Smooth muscle cell (in vitro differentiated cells): ENCODE measurements at regions not wholly inside any gene's neighbourhood (a gene's known extent, or its start where the extent isn't known, plus 50 kb on each side); places are given as distances from the start of the nearest gene placed in this dataset.

Experiments
- DNase-seq: peaks from one replicate; lab custom pipeline; 2025; ENCODE audit not compliant: unreplicated experiment; lab: John Stamatoyannopoulos, UW
- H2AFZ ChIP-seq: fragments of 200-600 bp; sonication (generic); 2 replicates; pipeline ENCODE4 v1.6.0; 2016; ENCODE audit warnings: antibody characterized with exemption, low read depth, mild to moderate bottlenecking
- H3F3A ChIP-seq: fragments of 200-600 bp; sonication (generic); 2 replicates; pipeline ENCODE4 v1.6.0; 2017; ENCODE audit warnings: antibody characterized with exemption, low read depth
- H3K27ac ChIP-seq: fragments of 200-600 bp; sonication (generic); 2 replicates; pipeline ENCODE4 v1.5.1; 2016; ENCODE audit warnings: low read depth, mild to moderate bottlenecking
- H3K27me3 ChIP-seq: fragments of 200-600 bp; sonication (generic); 2 replicates; pipeline ENCODE4 v1.6.1; 2016; ENCODE audit warnings: low read depth, mild to moderate bottlenecking
- H3K36me3 ChIP-seq: fragments of 200-600 bp; sonication (generic); 2 replicates; pipeline ENCODE4 v1.5.1; 2016; ENCODE audit warnings: low read depth
- H3K4me1 ChIP-seq: fragments of 200-600 bp; sonication (generic); 2 replicates; pipeline ENCODE4 v1.5.1; 2016; ENCODE audit warnings: low read depth
- H3K4me2 ChIP-seq: fragments of 200-600 bp; sonication (generic); 2 replicates; pipeline ENCODE4 v1.6.0; 2016; ENCODE audit warnings: mild to moderate bottlenecking
- H3K4me3 ChIP-seq: fragments of 200-600 bp; sonication (generic); 2 replicates; pipeline ENCODE4 v1.5.1; 2016; ENCODE audit warnings: mild to moderate bottlenecking
- H3K79me2 ChIP-seq: fragments of 200-600 bp; sonication (generic); 2 replicates; pipeline ENCODE4 v1.6.0; 2016; ENCODE audit warnings: low read depth, mild to moderate bottlenecking
- H3K9ac ChIP-seq: fragments of 200-600 bp; sonication (generic); 2 replicates; pipeline ENCODE4 v1.6.0; 2016; ENCODE audit warnings: low read depth
- H3K9me3 ChIP-seq: fragments of 200-600 bp; sonication (generic); replicated peaks from 2 replicates; pipeline ENCODE4 v1.5.1; 2016; ENCODE audit warnings: low read depth
- H4K20me1 ChIP-seq: fragments of 200-600 bp; sonication (generic); 2 replicates; pipeline ENCODE4 v1.6.0; 2016; ENCODE audit warnings: low read depth
- WGBS: methylation state at CpG from one replicate; pipeline ENCODE4 v1.1.7; 2016; ENCODE audit warnings: low lambda C conversion rate; 5-methylcytosine and 5-hydroxymethylcytosine counted together
- TF ChIP-seq, protein P1 (sequence below): fragments of 200-600 bp; sonication (generic); IDR thresholded peaks from 2 replicates; pipeline ENCODE4 v1.5.1; 2017; ENCODE audit warnings: borderline replicate concordance, mild to moderate bottlenecking, antibody characterized with exemption; ENCODE audit not compliant: insufficient read depth, poor library complexity, severe bottlenecking

GRCh38 chr5:57698802-57699201, 216.2 kb upstream of the ACTBL2 start:
- Histone ChIP-seq H3K4me2 (no peak overlapping the region), H2AFZ (no peak overlapping the region), H3K4me1 (peaks cover 8% of the 10 kb centered on the region), H3K27me3 (no peaks in the 10 kb centered on the region), H3K36me3 (no peaks in the 10 kb centered on the region), H3K79me2 (no peaks in the 10 kb centered on the region), H4K20me1 (no peaks in the 10 kb centered on the region), H3K27ac (peak overlapping the region; percentile 8), H3K4me3 (no peak overlapping the region), H3K9ac (no peak overlapping the region), H3F3A (peaks cover 12% of the 10 kb centered on the region), H3K9me3 (no peaks in the 10 kb centered on the region)
- TF ChIP-seq, protein P1, sequence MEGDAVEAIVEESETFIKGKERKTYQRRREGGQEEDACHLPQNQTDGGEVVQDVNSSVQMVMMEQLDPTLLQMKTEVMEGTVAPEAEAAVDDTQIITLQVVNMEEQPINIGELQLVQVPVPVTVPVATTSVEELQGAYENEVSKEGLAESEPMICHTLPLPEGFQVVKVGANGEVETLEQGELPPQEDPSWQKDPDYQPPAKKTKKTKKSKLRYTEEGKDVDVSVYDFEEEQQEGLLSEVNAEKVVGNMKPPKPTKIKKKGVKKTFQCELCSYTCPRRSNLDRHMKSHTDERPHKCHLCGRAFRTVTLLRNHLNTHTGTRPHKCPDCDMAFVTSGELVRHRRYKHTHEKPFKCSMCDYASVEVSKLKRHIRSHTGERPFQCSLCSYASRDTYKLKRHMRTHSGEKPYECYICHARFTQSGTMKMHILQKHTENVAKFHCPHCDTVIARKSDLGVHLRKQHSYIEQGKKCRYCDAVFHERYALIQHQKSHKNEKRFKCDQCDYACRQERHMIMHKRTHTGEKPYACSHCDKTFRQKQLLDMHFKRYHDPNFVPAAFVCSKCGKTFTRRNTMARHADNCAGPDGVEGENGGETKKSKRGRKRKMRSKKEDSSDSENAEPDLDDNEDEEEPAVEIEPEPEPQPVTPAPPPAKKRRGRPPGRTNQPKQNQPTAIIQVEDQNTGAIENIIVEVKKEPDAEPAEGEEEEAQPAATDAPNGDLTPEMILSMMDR = no peak
- no peak for DNase-seq

- DNase-seq = no peak
- H3K36me3 ChIP-seq = no peaks in the 10 kb centered on the region
- H3K9me3 ChIP-seq = no peaks in the 10 kb centered on the region
- H4K20me1 ChIP-seq = no peaks in the 10 kb centered on the region
- TF ChIP-seq, protein P1 = no peak
- peaks cover 12% of the 10 kb centered on the region for H3F3A ChIP-seq
- H3K27me3 ChIP-seq = no peaks in the 10 kb centered on the region
- WGBS = 89% methylated on average over 2 of the region's 2 CpGs
- H3K4me1 ChIP-seq = peaks cover 8% of the 10 kb centered on the region
- no peak overlapping the region for H3K9ac ChIP-seq
- H2AFZ ChIP-seq = peak overlapping the region; percentile 32
- no peak overlapping the region for H3K4me2 ChIP-seq
- no peaks in the 10 kb centered on the region for H3K79me2 ChIP-seq
- H3K27ac ChIP-seq = no peak overlapping the region
- no peak overlapping the region for H3K4me3 ChIP-seq
Observed at GRCh38 chr5:57698086-57698485, 215.5 kb upstream of the ACTBL2 start.

GRCh38 chr5:57696825-57697570, 214.4 kb upstream of the ACTBL2 start:
- H3K27ac ChIP-seq = no peak overlapping the region

More at GRCh38 chr5:57696825-57697570, 214.4 kb upstream of the ACTBL2 start:
- Histone ChIP-seq H3K27me3 (no peaks in the 10 kb centered on the region), H3K9ac (no peak overlapping the region), H3K9me3 (no peaks in the 10 kb centered on the region), H3K4me1 (peaks cover 8% of the 10 kb centered on the region), H4K20me1 (no peaks in the 10 kb centered on the region), H3K36me3 (no peaks in the 10 kb centered on the region), H2AFZ (peak overlapping the region; percentile 38), H3K79me2 (no peaks in the 10 kb centered on the region), H3K4me2 (no peak overlapping the region), H3K4me3 (no peak overlapping the region), H3F3A (peaks cover 20% of the 10 kb centered on the region)
- DNase-seq = no peak
- TF ChIP-seq, protein P1 = no peak
- 46% methylated on average over 4 of the region's 4 CpGs for WGBS
